CD4-positive, alpha-beta T cell (primary cell): ENCODE measurements at regions not wholly inside any gene's neighbourhood (a gene's known extent, or its start where the extent isn't known, plus 50 kb on each side); places are given as distances from the start of the nearest gene placed in this dataset.

Source experiments
- ATAC-seq: fragments of 200-7000 bp; cut with Tn5 transposase; one replicate; pipeline ENCODE4 v1.10.0; 2022; ENCODE audit warnings: mild to moderate bottlenecking; ENCODE audit not compliant: poor library complexity
- CTCF ChIA-PET: fragments of 350-600 bp; sonication (Branson Sonifier 250); formaldehyde crosslinking; loops from one replicate; lab custom pipeline; 2021; ENCODE audit warnings: antibody characterized with exemption, inconsistent platforms; lab: Charles Lee
- POLR2A ChIA-PET: fragments of 350-600 bp; sonication (Branson Sonifier 250); formaldehyde crosslinking; loops from one replicate; lab custom pipeline; 2021; ENCODE audit warnings: antibody characterized with exemption, inconsistent platforms; lab: Charles Lee
- DNase-seq, 14 experiments: peaks; one replicate each; pipeline ENCODE4 v3.0.0-alpha.2; 2013 to 2020; ENCODE audit warnings: mixed read lengths in 2 of 14
- H3K27ac ChIP-seq, 2 donors: one replicate each; pipeline versions ENCODE4 v1.5.1 to v1.7.0; 2013; ENCODE audit warnings: low read length in 2 of 2, low read depth in 1 of 2, mild to moderate bottlenecking in 1 of 2
- H3K27me3 ChIP-seq, 2 experiments: 1 replicate in 1 of 2; 2 replicates in 1 of 2; pipeline versions ENCODE4 v1.6.1 to v1.7.0; 2013; ENCODE audit warnings: low read length in 2 of 2, control low read depth in 1 of 2, mild to moderate bottlenecking in 1 of 2, moderate library complexity in 1 of 2; ENCODE audit not compliant: insufficient read depth in 2 of 2, control insufficient read depth in 1 of 2
- H3K36me3 ChIP-seq: one replicate; pipeline ENCODE4 v1.6.1; 2013; ENCODE audit warnings: low read length, control low read depth; ENCODE audit not compliant: insufficient read depth
- H3K4me1 ChIP-seq: one replicate; pipeline ENCODE4 v1.6.1; 2013; ENCODE audit warnings: low read length, control low read depth; ENCODE audit not compliant: insufficient read depth
- H3K4me3 ChIP-seq: one replicate; pipeline ENCODE4 v1.5.1; 2013; ENCODE audit warnings: mild to moderate bottlenecking, low read length, moderate library complexity
- H3K9me3 ChIP-seq, 2 experiments: 1 replicate in 1 of 2; 2 replicates in 1 of 2; pipeline versions ENCODE4 v1.6.1 to v1.7.0; 2013; ENCODE audit warnings: low read length in 2 of 2, mild to moderate bottlenecking in 2 of 2, control low read depth in 1 of 2, moderate library complexity in 1 of 2; ENCODE audit not compliant: control insufficient read depth in 1 of 2, insufficient read depth in 1 of 2
- H3K27ac Mint-ChIP-seq: one replicate; pipeline ENCODE4 v1.8.0; 2020; ENCODE audit warnings: mixed read lengths
- H3K27me3 Mint-ChIP-seq: one replicate; pipeline ENCODE4 v1.8.0; 2021; ENCODE audit warnings: mixed read lengths
- H3K36me3 Mint-ChIP-seq: one replicate; pipeline ENCODE4 v1.8.0; 2021; ENCODE audit warnings: low read depth, mixed read lengths
- H3K4me1 Mint-ChIP-seq: one replicate; pipeline ENCODE4 v1.8.0; 2021; ENCODE audit warnings: low read depth, mixed read lengths
- H3K4me3 Mint-ChIP-seq: one replicate; pipeline ENCODE4 v1.8.0; 2020; ENCODE audit warnings: mild to moderate bottlenecking, mixed read lengths
- H3K9me3 Mint-ChIP-seq: one replicate; pipeline ENCODE4 v1.8.0; 2020; ENCODE audit warnings: mixed read lengths
- CTCF ChIP-seq: fragments of 200-600 bp; IDR thresholded peaks from one replicate; pipeline ENCODE4 v1.8.0; 2022; ENCODE audit warnings: antibody characterized with exemption, mild to moderate bottlenecking
- intact Hi-C, 2 experiments: fragments of 100-400 bp; cut with DNase I in 1 of 2; cut with micrococcal nuclease in 1 of 2; formaldehyde crosslinking; loops; one replicate each; pipeline versions ENCODE4 v1.15.1 to v1.9.0; 2023 to 2025; cut with DNase I, micrococcal nuclease

DNA sequence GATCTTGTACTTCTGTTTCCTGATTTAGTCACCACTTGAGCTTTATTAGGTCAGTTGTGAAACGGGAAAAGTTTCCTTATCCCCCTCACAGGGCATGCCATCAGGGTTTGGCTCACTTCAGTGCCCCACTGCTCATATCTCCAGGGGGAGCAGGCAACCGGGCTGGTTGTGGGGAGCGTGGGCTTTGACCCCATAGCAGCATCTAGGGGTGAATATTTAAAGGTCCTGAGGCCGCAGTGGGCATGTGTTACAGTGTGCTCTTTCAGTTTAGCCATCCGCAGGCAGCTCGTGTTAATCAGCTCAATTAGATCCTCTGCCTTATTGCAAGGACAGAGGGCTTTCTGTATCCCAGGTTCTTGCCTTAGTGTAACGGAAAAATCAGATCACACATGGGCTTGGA is 71.9 kb downstream of the MRPL46 start:
- Mint-ChIP-seq H3K9me3 (no peaks in the 10 kb centered on the region), H3K4me3 (no peak overlapping the region), H3K27ac (no peak overlapping the region), H3K27me3 (no peaks in the 10 kb centered on the region), H3K4me1 (no peaks in the 10 kb centered on the region), H3K36me3 (no peaks in the 10 kb centered on the region)
- no peak for DNase-seq
- H3K27me3 ChIP-seq: peaks cover 3 to 5% of the 10 kb centered on the region in 2 experiments
- intact Hi-C loops: no loop called here
- H3K4me3 ChIP-seq: no peak overlapping the region
- peaks cover 0 to 5% of the 10 kb centered on the region in 2 experiments for H3K9me3 ChIP-seq
- no peak for ATAC-seq
- H3K36me3 ChIP-seq: no peaks in the 10 kb centered on the region
- TF ChIP-seq CTCF: no peak
- CTCF ChIA-PET: no interaction called here
- POLR2A ChIA-PET: no interaction called here
- no peak overlapping the region for H3K27ac ChIP-seq
- no peaks in the 10 kb centered on the region for H3K4me1 ChIP-seq

DNA sequence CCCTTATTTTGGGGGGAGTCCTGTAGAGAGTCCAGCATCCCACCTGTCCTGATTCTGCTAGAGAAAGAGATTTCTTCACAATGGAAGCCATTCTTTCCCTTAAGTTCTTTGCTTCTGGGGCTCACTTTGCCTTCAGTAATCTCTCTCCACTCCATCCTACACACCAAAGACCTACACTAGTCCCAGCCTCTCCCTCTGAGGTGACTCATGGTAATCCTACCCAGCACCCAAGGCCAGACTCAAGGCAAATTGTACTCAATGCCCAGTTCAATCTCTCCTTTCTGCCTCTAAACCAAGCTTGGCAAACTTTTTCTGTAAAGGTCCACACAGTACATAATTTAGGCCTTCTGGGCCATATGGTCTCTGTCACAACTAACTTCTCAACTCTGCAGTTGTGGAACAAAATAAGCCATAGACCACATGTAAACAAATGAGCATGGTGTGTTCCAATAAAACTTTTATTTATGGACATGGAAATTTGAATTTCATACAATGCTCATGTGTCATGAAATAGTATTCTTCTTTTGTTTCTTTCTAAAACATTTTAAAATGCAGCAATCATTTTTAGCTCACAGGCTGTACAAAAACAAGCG is 72.5 kb downstream of the MRPL46 start:
- Histone ChIP-seq H3K36me3 (no peaks in the 10 kb centered on the region), H3K27ac (no peak overlapping the region), H3K9me3 (peaks cover 0 to 5% of the 10 kb centered on the region in 2 experiments), H3K4me3 (no peak overlapping the region), H3K4me1 (no peaks in the 10 kb centered on the region), H3K27me3 (peaks cover 0 to 3% of the 10 kb centered on the region in 2 experiments)
- no peaks in the 10 kb centered on the region for H3K9me3 Mint-ChIP-seq
- TF ChIP-seq CTCF: no peak
- H3K4me1 Mint-ChIP-seq: no peaks in the 10 kb centered on the region
- no peak overlapping the region for H3K4me3 Mint-ChIP-seq
- intact Hi-C loops: no loop called here
- no peaks in the 10 kb centered on the region for H3K36me3 Mint-ChIP-seq
- H3K27me3 Mint-ChIP-seq: no peaks in the 10 kb centered on the region
- ChIA-PET CTCF (no interaction called here), POLR2A (no interaction called here)
- H3K27ac Mint-ChIP-seq: no peak overlapping the region
- ATAC-seq (no peak), DNase-seq (no peak)

- Mint-ChIP-seq H3K4me1 (no peaks in the 10 kb centered on the region), H3K9me3 (no peaks in the 10 kb centered on the region), H3K36me3 (no peaks in the 10 kb centered on the region), H3K27ac (no peak overlapping the region), H3K4me3 (no peak overlapping the region), H3K27me3 (no peaks in the 10 kb centered on the region)
- H3K9me3 ChIP-seq: peaks cover 0 to 5% of the 10 kb centered on the region in 2 experiments
- DNase-seq (no peak), ATAC-seq (no peak)
- H3K4me1 ChIP-seq: no peaks in the 10 kb centered on the region
- H3K4me3 ChIP-seq: no peak overlapping the region
- CTCF ChIA-PET: no interaction called here
- intact Hi-C loops: no loop called here
- no peaks in the 10 kb centered on the region for H3K36me3 ChIP-seq
- POLR2A ChIA-PET: no interaction called here
- TF ChIP-seq CTCF: no peak
- peaks cover 0 to 3% of the 10 kb centered on the region in 2 experiments for H3K27me3 ChIP-seq
- no peak overlapping the region for H3K27ac ChIP-seq
Observed at GRCh38 chr15:88393719-88394519, 73.3 kb downstream of the MRPL46 start.
